ENCODE measurements at regions not wholly inside any gene's neighbourhood (a gene's known extent, or its start where the extent isn't known, plus 50 kb on each side); places are given as distances from the start of the nearest gene placed in this dataset.

- in situ Hi-C loops (cut with MboI; ENCODE audit: low pct_unique_long_range_greater_than_20kb, low sequenced_read_pairs, unreplicated experiment), result no loop called here
- no peak for DNase-seq (ENCODE audit: low spot score)
- no peak for TF ChIP-seq CTCF (IDR thresholded peaks at IDR 0.05; ENCODE audit: extremely low read depth, insufficient read depth, missing control alignments)
Observed at GRCh38 chr6:141657812-141658211, 474.9 kb upstream of the GJE1 start.

DNA sequence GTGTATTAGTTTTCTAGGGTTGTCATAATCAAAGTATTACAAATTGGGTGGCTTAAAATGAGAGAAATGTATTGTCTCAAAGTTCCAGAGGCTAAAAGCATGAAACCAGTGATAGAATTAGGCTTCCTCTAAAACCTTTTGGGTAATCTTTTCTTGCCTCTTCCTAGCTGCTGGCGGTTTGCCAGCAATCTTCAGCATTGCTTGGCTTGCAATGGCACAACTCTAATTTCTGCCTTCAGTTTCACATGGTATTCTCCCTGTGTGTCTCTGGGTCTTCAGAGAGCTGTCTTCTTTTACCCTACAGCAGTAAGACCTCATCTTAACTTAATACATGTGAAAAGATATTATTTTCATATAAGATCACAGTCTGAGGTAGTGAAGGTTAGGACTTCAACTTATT lies 479.1 kb upstream of the GJE1 start:
- in situ Hi-C loops (cut with MboI; ENCODE audit: low pct_unique_long_range_greater_than_20kb, low sequenced_read_pairs, unreplicated experiment), result no loop called here
- TF ChIP-seq CTCF (IDR thresholded peaks at IDR 0.05; ENCODE audit: extremely low read depth, insufficient read depth, missing control alignments), result no peak
- no peak for DNase-seq (ENCODE audit: low spot score)

GRCh38 chr6:141641951-141642350 lies 490.8 kb upstream of the GJE1 start:
- DNase-seq (ENCODE audit: low spot score), result no peak
- TF ChIP-seq CTCF (IDR thresholded peaks at IDR 0.05; ENCODE audit: extremely low read depth, insufficient read depth, missing control alignments), result no peak
- in situ Hi-C loops (cut with MboI; ENCODE audit: low pct_unique_long_range_greater_than_20kb, low sequenced_read_pairs, unreplicated experiment), result no loop called here

GRCh38 chr6:141641406-141641805 lies 491.3 kb upstream of the GJE1 start:
- in situ Hi-C loops (cut with MboI; ENCODE audit: low pct_unique_long_range_greater_than_20kb, low sequenced_read_pairs, unreplicated experiment), result no loop called here
- no peak for DNase-seq (ENCODE audit: low spot score)
- TF ChIP-seq CTCF (IDR thresholded peaks at IDR 0.05; ENCODE audit: extremely low read depth, insufficient read depth, missing control alignments), result no peak

GRCh38 chr6:141635621-141636020 lies 497.1 kb upstream of the GJE1 start:
- no peak for DNase-seq (ENCODE audit: low spot score)
- no peak for TF ChIP-seq CTCF (IDR thresholded peaks at IDR 0.05; ENCODE audit: extremely low read depth, insufficient read depth, missing control alignments)
- in situ Hi-C loops (cut with MboI; ENCODE audit: low pct_unique_long_range_greater_than_20kb, low sequenced_read_pairs, unreplicated experiment), result no loop called here

- no peak for DNase-seq (ENCODE audit: low spot score)
- TF ChIP-seq CTCF (IDR thresholded peaks at IDR 0.05; ENCODE audit: extremely low read depth, insufficient read depth, missing control alignments), result no peak
- in situ Hi-C loops (cut with MboI; ENCODE audit: low pct_unique_long_range_greater_than_20kb, low sequenced_read_pairs, unreplicated experiment), result no loop called here
Observed at GRCh38 chr6:141634269-141634668, 498.5 kb upstream of the GJE1 start.

- no peak for TF ChIP-seq CTCF (IDR thresholded peaks at IDR 0.05; ENCODE audit: extremely low read depth, insufficient read depth, missing control alignments)
- no peak for DNase-seq (ENCODE audit: low spot score)
- in situ Hi-C loops (cut with MboI; ENCODE audit: low pct_unique_long_range_greater_than_20kb, low sequenced_read_pairs, unreplicated experiment), result no loop called here
Observed at GRCh38 chr6:141624301-141624700, 508.4 kb upstream of the GJE1 start.
